Naive thymus-derived CD4-positive, alpha-beta T cell (primary cell): ENCODE measurements at regions not wholly inside any gene's neighbourhood (a gene's known extent, or its start where the extent isn't known, plus 50 kb on each side); places are given as distances from the start of the nearest gene placed in this dataset.

Experiments
- ATAC-seq: fragments of 150-1000 bp; cut with Tn5 transposase; 2 replicates; pipeline ENCODE4 v1.10.0; 2021; ENCODE audit warnings: mild to moderate bottlenecking, moderate library complexity
- CTCF ChIA-PET: fragments of 350-600 bp; sonication (Branson Sonifier 250); formaldehyde crosslinking; loops from one replicate; lab custom pipeline; 2021; ENCODE audit warnings: antibody characterized with exemption; lab: Charles Lee
- POLR2A ChIA-PET: fragments of 350-600 bp; sonication (Branson Sonifier 250); formaldehyde crosslinking; loops from one replicate; lab custom pipeline; 2021; ENCODE audit warnings: antibody characterized with exemption, inconsistent platforms; lab: Charles Lee
- DNase-seq, 9 donors: peaks; one replicate each; pipeline versions ENCODE4 v3.0.0 to v3.0.0-alpha.2; 2020 to 2022; ENCODE audit warnings: mixed read lengths in 1 of 9
- H3K27ac ChIP-seq: one replicate; pipeline ENCODE4 v1.7.0; 2013; ENCODE audit warnings: mild to moderate bottlenecking, low read depth, low read length, moderate library complexity
- H3K27me3 ChIP-seq, 2 donors: one replicate each; pipeline ENCODE4 v1.7.0; 2013; ENCODE audit warnings: low read length in 2 of 2, mild to moderate bottlenecking in 2 of 2, moderate library complexity in 2 of 2; ENCODE audit not compliant: control insufficient read depth in 2 of 2, insufficient read depth in 2 of 2
- H3K36me3 ChIP-seq, 3 experiments: 1 replicate in 2 of 3; 2 replicates in 1 of 3; pipeline ENCODE4 v1.7.0; 2013; ENCODE audit warnings: low read length in 3 of 3, mild to moderate bottlenecking in 3 of 3, moderate library complexity in 1 of 3; ENCODE audit not compliant: insufficient read depth in 3 of 3, control insufficient read depth in 2 of 3
- H3K4me1 ChIP-seq, 2 donors: one replicate each; pipeline ENCODE4 v1.7.0; 2013; ENCODE audit warnings: low read length in 2 of 2, mild to moderate bottlenecking in 2 of 2, moderate library complexity in 1 of 2; ENCODE audit not compliant: control insufficient read depth in 2 of 2, insufficient read depth in 2 of 2
- H3K4me3 ChIP-seq: 2 replicates; pipeline ENCODE4 v1.7.0; 2013; ENCODE audit warnings: mild to moderate bottlenecking, low read length
- H3K9me3 ChIP-seq, 3 experiments: 1 replicate in 2 of 3; 2 replicates in 1 of 3; pipeline ENCODE4 v1.7.0; 2013; ENCODE audit warnings: low read length in 3 of 3; ENCODE audit not compliant: control insufficient read depth in 2 of 3
- H3K27ac Mint-ChIP-seq, 9 donors: one replicate each; pipeline ENCODE4 v1.8.0; 2020 to 2022; ENCODE audit warnings: mixed read lengths in 9 of 9, mild to moderate bottlenecking in 8 of 9, moderate library complexity in 5 of 9, inconsistent platforms in 2 of 9
- H3K27me3 Mint-ChIP-seq, 5 donors: one replicate each; pipeline ENCODE4 v1.8.0; 2021 to 2022; ENCODE audit warnings: mixed read lengths in 5 of 5, mild to moderate bottlenecking in 1 of 5
- H3K36me3 Mint-ChIP-seq, 5 donors: one replicate each; pipeline ENCODE4 v1.8.0; 2020 to 2022; ENCODE audit warnings: mixed read lengths in 5 of 5, mild to moderate bottlenecking in 3 of 5, inconsistent platforms in 1 of 5
- H3K4me1 Mint-ChIP-seq, 7 donors: one replicate each; pipeline ENCODE4 v1.8.0; 2020 to 2022; ENCODE audit warnings: mixed read lengths in 7 of 7, mild to moderate bottlenecking in 3 of 7, inconsistent platforms in 1 of 7
- H3K4me3 Mint-ChIP-seq, 10 donors: one replicate each; pipeline ENCODE4 v1.8.0; 2020 to 2022; ENCODE audit warnings: mild to moderate bottlenecking in 10 of 10, mixed read lengths in 10 of 10, moderate library complexity in 6 of 10, inconsistent platforms in 2 of 10
- H3K9me3 Mint-ChIP-seq, 11 donors: one replicate each; pipeline ENCODE4 v1.8.0; 2020 to 2022; ENCODE audit warnings: mixed read lengths in 11 of 11, mild to moderate bottlenecking in 4 of 11, inconsistent platforms in 1 of 11, moderate library complexity in 1 of 11
- intact Hi-C, 2 donors: fragments of 100-400 bp; cut with micrococcal nuclease; formaldehyde crosslinking; loops; one replicate each; pipeline ENCODE4 v1.15.1; 2023

DNA sequence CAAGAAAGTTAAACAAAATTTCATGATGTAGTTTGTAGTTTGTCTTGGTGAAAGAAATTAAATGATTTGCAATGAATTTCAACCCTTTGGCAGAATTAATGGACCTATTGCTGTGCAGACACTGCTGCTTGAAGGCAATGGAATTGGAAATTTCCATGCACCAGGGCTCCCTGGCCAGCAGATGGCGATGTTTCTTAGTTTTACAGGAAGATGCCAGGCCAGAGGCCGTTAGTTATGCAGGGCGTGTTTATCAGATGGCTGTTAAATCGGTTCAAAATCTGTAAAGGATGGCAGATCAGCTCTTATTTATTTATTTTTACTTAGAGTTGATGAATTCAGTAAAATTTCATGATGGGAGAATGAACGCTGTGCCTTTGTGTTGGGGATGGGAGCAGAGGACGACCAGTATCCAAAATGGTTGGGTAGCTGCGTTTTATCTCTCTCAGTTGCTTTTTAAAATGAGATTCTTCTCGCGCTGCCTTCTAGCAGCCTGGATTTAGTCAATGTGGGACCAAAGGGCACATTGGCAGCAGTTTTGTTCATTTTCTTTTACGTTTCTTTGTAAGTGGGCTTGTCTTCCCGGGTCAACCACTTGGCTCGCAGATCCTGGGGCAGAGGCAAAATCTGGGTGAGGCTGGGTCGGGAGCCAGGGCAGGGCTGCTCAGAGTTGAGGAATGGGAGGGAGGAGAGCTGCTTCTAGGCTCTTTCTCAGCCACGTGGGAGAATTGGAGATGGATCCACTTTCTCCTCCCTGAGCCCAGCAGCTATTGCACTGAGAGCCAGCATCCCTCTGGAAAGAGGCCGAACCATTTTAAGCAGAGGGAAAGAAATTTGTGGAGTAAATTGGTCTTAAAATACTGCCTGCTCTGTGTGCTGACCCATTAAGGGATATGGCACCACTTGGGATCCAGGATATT, 344.0 kb downstream of the PIK3C3 start:
- POLR2A ChIA-PET: no interaction called here
- no peak overlapping the region for H3K4me3 Mint-ChIP-seq
- no peaks in the 10 kb centered on the region for H3K9me3 ChIP-seq

DNA sequence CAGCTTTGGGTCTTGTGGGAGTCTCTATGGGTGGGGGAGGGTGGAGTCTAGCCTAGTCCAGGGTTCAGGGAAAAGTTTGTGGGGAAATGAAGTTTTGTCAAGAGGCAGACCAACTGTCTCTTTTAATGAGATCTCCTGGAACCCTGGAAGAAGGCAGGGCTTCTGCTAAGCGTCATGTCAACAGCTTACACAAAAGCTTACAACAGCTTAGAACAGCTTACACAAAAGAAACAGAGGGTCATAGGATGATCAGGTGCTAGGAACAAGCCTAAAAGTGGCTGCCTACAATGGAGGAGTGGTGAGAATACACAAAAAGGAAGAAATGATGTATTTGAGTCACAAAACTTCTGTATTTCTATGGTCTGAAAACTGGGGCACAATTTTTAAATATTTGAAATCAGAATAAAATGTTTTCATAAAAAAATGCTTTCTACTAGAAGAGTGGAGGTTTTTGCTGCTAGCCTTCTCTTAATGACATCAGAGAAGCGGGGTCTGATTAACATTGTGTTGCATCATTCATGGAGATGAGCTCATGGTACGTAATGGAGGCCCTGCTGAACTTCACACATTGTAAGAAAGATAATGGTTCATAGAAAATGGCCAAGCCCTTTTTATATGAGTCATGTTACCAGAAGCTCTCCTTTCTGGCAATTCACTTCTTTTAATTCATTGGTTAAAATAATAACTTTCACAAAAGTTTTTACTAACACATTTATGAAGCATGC, 351.0 kb downstream of the PIK3C3 start:
- Histone ChIP-seq H3K27me3 (no peaks in the 10 kb centered on the region), H3K27ac (no peak overlapping the region), H3K4me3 (no peak overlapping the region), H3K9me3 (no peaks in the 10 kb centered on the region), H3K4me1 (no peaks in the 10 kb centered on the region), H3K36me3 (no peaks in the 10 kb centered on the region)
- ATAC-seq: no peak
- Mint-ChIP-seq H3K27ac (no peak overlapping the region), H3K4me1 (no peaks in the 10 kb centered on the region), H3K4me3 (no peak overlapping the region), H3K36me3 (no peaks in the 10 kb centered on the region), H3K27me3 (peaks cover 0 to 9% (median 0%) of the 10 kb centered on the region in 5 donors), H3K9me3 (peaks cover 0 to 5% (median 0%) of the 10 kb centered on the region in 11 donors)
- intact Hi-C loops: no loop called here
- no peak for DNase-seq
- CTCF ChIA-PET: no interaction called here
- POLR2A ChIA-PET: no interaction called here

More for the DNA sequence above, 344.0 kb downstream of the PIK3C3 start:
- H3K9me3 Mint-ChIP-seq: no peaks in the 10 kb centered on the region
- H3K36me3 ChIP-seq: no peaks in the 10 kb centered on the region
- H3K27ac Mint-ChIP-seq: no peak overlapping the region
- peaks cover 0 to 5% (median 2%) of the 10 kb centered on the region in 5 donors for H3K27me3 Mint-ChIP-seq
- no peaks in the 10 kb centered on the region for H3K27me3 ChIP-seq
- no peaks in the 10 kb centered on the region for H3K4me1 ChIP-seq
- CTCF ChIA-PET: interaction anchor here (0.6 to 1.1 kb wide), 4 partner anchors 9 to 1423 kb away, joined by 3 to 4 read pairs (median 3); no protein-coding TSS in a partner anchor
- H3K36me3 Mint-ChIP-seq: no peaks in the 10 kb centered on the region
- intact Hi-C loops: loop anchor here (1.0 to 5.0 kb wide), 4 partner anchors 185 to 1298 kb away; no protein-coding TSS in a partner anchor
- H3K4me1 Mint-ChIP-seq: peaks cover 0 to 4% (median 0%) of the 10 kb centered on the region in 7 donors
- no peak overlapping the region for H3K27ac ChIP-seq
- H3K4me3 ChIP-seq: no peak overlapping the region
- DNase-seq (peak in 8 of 9 donors; percentile 1 to 49 (median 36)), ATAC-seq (peak; percentile 63)

DNA sequence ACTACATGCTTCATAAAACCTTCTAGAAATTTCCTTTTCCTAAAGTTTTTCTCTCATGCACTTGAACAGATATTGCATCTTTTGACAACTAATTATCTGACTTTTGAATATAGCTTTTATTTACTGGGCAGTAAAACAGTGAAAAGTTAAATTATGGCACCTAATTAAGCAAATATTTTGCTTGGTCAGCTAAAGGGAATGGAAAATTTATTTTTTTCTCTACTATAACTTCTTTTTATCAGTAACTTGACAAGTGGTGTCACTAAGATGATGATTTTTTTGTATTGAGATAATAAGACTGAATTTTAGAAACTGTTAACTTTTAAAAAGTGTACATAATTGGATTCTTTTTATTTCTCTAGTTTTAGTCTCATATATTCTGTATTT, 351.6 kb downstream of the PIK3C3 start:
- Mint-ChIP-seq H3K9me3 (peaks cover 0 to 5% (median 0%) of the 10 kb centered on the region in 11 donors), H3K4me3 (no peak overlapping the region), H3K27me3 (peaks cover 0 to 9% (median 0%) of the 10 kb centered on the region in 5 donors), H3K36me3 (no peaks in the 10 kb centered on the region), H3K27ac (no peak overlapping the region), H3K4me1 (no peaks in the 10 kb centered on the region)
- Histone ChIP-seq H3K27me3 (no peaks in the 10 kb centered on the region), H3K9me3 (no peaks in the 10 kb centered on the region), H3K36me3 (no peaks in the 10 kb centered on the region), H3K4me1 (no peaks in the 10 kb centered on the region), H3K4me3 (no peak overlapping the region), H3K27ac (no peak overlapping the region)
- intact Hi-C loops: no loop called here
- ATAC-seq: no peak
- DNase-seq: no peak
- ChIA-PET POLR2A (no interaction called here), CTCF (no interaction called here)

DNA sequence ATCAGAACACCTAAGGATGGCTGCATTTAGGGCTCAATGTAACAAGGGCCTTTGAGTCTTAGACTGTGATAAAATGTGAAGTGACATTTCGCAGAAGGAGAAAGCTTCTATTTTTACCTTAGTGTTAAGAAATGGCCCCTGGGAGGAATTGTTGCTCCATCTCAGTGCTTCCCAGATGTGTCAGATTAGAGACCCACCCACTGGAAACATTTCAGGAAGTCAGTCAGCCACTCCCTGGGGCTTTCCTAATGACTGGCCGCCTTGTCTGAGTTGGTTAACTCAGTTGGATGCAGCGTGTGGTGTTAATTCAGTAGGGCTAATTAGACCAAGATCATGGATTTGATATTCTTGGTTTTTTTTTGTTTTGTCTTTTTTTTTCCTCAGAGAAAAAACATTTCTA, 355.9 kb downstream of the PIK3C3 start:
- Histone ChIP-seq H3K4me1 (no peaks in the 10 kb centered on the region), H3K9me3 (no peaks in the 10 kb centered on the region), H3K36me3 (no peaks in the 10 kb centered on the region), H3K27ac (no peak overlapping the region), H3K4me3 (no peak overlapping the region), H3K27me3 (no peaks in the 10 kb centered on the region)
- ChIA-PET CTCF (no interaction called here), POLR2A (no interaction called here)
- Mint-ChIP-seq H3K36me3 (no peaks in the 10 kb centered on the region), H3K27me3 (peaks cover 0 to 18% (median 0%) of the 10 kb centered on the region in 5 donors), H3K27ac (no peak overlapping the region), H3K4me3 (no peak overlapping the region), H3K4me1 (no peaks in the 10 kb centered on the region), H3K9me3 (peaks cover 0 to 11% (median 0%) of the 10 kb centered on the region in 11 donors)
- no peak for DNase-seq
- peak; percentile 16 for ATAC-seq
- intact Hi-C loops: no loop called here

DNA sequence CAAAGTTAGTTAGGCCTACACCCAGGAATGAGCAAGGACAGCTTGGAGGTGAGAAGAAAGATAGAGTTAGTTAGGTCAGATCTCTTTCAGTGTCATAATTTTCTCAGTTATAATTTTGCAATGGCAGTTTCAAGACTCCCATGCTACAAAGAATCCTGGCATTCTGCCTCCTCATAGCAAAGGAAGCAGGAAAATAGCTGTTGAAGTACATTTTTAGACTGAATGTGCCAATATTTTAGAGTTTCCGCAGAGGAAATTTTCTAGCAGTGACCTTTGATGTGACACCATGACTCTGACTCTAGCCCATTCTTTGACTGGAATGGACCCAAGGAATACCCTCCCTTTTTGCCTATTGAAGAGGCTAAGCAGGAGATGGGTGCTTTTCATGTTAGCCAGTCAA, 371.7 kb downstream of the PIK3C3 start:
- H3K36me3 Mint-ChIP-seq: no peaks in the 10 kb centered on the region

DNA sequence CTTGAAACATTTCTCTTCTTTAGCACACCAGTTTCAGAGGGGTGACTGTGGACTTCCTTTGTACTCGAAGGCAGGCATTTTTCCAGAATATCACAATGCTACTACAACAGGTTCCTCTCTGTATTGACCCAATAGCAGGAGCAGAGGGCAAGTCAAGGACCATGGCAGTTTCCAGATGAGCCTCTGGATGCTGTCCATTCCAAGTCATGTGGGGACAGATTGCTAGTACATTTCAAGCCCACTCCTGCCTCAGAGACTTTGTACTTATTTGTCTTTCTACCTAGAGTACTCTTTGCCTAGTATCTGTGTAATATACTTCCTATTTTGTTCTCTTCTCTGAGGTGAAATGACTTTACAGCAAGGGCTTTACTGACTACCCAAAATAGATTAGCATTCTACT, 373.9 kb downstream of the PIK3C3 start:
- Mint-ChIP-seq H3K4me1 (no peaks in the 10 kb centered on the region), H3K27me3 (no peaks in the 10 kb centered on the region), H3K4me3 (no peak overlapping the region), H3K9me3 (peaks cover 0 to 7% (median 3%) of the 10 kb centered on the region in 11 donors), H3K27ac (no peak overlapping the region), H3K36me3 (no peaks in the 10 kb centered on the region)
- no peak for DNase-seq
- no peak overlapping the region for H3K27ac ChIP-seq
- ATAC-seq: no peak
- CTCF ChIA-PET: no interaction called here
- H3K36me3 ChIP-seq: no peaks in the 10 kb centered on the region
- intact Hi-C loops: no loop called here
- H3K4me1 ChIP-seq: no peaks in the 10 kb centered on the region
- H3K4me3 ChIP-seq: no peak overlapping the region
- H3K27me3 ChIP-seq: no peaks in the 10 kb centered on the region
- H3K9me3 ChIP-seq: no peaks in the 10 kb centered on the region
- POLR2A ChIA-PET: no interaction called here

More for the DNA sequence above, 371.7 kb downstream of the PIK3C3 start:
- no peak overlapping the region for H3K27ac ChIP-seq
- ATAC-seq (no peak), DNase-seq (no peak)
- H3K27me3 ChIP-seq: no peaks in the 10 kb centered on the region
- no peaks in the 10 kb centered on the region for H3K4me1 ChIP-seq
- no peaks in the 10 kb centered on the region for H3K4me1 Mint-ChIP-seq
- no peaks in the 10 kb centered on the region for H3K36me3 ChIP-seq
- no peak overlapping the region for H3K4me3 ChIP-seq
- peaks cover 0 to 12% (median 4%) of the 10 kb centered on the region in 11 donors for H3K9me3 Mint-ChIP-seq
- no peak overlapping the region for H3K27ac Mint-ChIP-seq
- H3K27me3 Mint-ChIP-seq: no peaks in the 10 kb centered on the region
- no peak overlapping the region for H3K4me3 Mint-ChIP-seq
- intact Hi-C loops: no loop called here
- ChIA-PET POLR2A (no interaction called here), CTCF (no interaction called here)
- no peaks in the 10 kb centered on the region for H3K9me3 ChIP-seq
